NCI-H748 (cell line): ENCODE measurements at regions not wholly inside any gene's neighbourhood (a gene's known extent, or its start where the extent isn't known, plus 50 kb on each side); places are given as distances from the start of the nearest gene placed in this dataset.
"Not testable (repeated sequence)": the region's sequence is repeated elsewhere in the genome, so short reads cannot be mapped to it uniquely, and the experiment has no call there.

Source experiments
- DNase-seq: peaks from one replicate; lab custom pipeline; 2025; ENCODE audit not compliant: unreplicated experiment; lab: John Stamatoyannopoulos, UW

DNA sequence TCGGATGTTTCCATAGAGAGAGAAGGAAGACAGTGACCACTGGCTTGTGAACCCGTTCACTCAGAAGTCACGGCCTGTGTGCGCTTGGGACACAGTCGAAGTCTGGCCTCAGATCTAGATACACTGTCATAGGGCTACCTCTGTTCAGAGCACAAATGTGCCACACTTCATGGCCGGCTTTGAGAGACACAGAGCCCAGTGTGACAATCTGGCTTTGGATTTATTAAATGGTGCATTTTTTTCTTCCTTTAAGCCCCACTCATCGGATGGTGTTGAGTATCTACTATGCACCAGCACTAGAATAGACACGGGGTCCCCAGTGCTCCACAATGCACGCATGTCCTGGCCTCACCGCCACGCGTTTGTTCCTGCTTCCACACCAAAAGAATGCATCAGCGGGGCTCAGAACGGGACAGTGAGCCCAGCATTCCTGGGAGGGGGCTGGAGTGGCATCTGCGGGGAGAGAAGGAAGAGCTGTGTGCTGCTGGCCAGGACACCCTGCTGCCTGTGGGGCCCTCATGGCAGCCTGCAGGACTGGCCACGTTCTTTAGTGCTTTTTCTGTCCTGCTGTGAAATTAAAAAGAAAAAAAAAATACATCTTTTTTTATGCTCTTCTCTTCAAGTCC lies 738.9 kb upstream of the SALL3 start:
- no peak for DNase-seq

DNA sequence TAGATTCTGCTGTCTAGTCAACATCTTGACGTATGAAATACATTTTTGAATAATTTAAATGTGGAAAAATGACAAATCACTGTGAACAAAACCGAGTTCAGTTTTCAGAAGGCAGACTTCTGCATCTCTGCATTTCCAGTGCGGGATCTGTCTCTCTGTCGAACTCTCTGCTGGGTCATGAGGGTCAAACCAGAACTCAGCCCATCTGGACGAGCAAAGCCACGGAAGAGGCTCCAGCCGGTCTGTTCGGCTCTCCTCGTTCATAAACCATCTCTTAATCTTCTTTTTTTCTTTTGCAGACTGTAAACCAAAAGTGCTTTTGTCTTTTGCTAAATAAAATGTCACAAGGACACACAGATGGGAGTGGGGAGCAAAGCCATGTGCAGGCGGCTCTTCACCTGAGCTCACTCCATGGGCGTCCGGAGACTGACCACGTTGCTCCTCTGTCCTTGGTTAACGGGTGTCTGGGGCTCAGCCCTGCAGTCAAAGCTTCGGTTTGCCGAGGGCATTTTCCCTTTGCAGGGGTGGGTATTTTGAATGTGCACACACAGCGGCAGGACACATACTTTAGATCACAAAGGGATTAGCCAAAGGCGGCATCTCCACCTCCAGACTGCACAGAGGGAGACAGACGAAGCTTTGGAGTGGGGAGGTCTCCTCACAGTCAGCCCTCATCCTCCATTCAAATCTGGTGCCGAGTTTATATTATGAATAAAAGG lies 737.9 kb upstream of the SALL3 start:
- DNase-seq = peak; percentile 62

DNA sequence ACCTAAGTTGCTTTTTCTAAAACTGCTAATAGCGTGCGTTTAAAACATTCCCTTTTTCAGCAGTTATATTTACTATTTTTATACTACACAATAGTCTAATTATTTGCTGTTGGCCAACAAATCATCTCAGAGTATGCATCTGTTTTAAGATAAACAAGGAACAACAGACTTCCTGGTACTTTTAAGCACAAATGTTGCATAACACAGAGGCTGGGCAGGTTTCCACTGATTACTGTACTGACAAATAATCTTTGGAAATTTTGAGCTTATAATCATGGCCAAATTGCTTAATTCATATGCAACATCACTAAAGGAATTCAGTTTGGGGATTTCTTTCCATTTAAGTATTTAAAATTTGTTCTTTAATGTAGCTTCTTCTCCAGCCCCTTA lies 737.4 kb upstream of the SALL3 start:
- DNase-seq = peak; percentile 37

DNA sequence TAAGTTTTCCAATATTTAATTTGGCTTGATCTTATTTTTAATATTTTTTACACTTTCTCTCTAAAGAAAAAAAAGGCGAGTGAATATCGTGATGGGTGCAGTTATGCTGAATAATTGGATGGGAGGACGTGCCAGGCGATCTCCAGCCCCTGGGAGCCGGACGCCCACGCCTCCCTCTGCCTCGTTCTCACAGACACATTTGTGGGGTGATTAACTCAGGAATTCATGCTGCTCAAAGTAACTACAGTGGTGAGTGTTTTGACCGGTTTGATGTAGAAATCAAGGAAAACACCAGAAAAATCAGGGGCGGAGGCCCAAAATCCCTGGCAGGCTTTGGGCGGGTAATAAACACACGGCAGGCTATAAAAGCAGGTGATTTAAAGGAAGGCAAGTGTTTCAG lies 736.8 kb upstream of the SALL3 start:
- DNase-seq = no peak

DNA sequence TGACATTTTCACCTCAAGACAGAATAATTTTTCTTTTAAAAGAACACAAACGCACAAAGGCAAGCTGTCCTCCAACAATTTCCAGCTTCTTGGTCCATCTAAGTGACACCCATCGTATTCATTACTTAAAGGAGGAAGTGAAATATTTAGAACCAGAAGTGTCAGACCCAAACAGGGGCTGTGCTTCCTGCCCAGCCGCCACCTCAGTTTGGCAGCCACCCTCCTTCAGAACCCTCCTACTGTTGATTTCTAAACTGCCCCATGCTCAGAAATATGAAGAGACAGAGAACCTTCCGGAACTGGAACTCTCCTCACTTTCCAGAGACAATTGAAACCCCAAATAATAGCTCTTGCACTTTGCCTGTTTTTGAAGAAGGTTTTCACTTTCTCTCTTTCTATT lies 734.8 kb upstream of the SALL3 start:
- DNase-seq = no peak

DNA sequence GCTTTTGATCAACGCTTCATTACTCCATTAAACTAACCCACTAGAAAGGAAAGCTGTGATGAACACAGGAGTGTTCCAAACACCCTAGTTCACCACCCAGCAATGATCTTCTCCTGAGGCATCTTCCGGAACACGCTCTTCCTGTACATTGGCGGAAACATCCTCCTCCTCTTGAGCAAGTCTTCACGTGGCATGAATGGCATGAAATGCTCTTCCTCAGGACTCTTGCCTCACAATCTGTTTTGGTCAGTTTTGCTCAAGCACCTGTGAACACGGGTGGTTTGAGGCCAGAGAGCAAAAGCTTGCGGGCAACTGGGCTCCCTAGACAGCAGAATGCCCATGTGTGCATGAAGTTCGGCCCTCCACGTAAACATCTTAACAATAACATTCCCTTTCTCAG lies 734.2 kb upstream of the SALL3 start:
- DNase-seq = no peak

DNA sequence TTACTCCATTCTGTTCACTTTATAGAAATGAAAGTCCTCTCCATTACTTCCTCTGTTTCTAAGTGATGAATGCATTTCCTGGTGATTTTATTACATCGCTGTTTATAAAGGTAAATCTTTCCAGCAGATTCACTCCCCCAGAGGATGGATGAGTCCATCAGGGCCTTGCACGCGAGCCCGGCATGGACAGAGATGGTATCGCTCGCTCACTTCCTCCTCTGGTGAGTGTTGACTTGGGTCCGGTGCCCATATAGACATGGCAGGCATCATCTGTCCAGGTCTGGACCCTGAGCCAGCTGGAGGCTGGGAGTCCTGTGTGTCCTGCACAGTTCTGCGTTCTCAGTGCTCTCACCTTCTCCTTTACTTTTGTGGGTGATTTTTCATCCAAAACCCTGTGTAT lies 733.6 kb upstream of the SALL3 start:
- no peak for DNase-seq

DNA sequence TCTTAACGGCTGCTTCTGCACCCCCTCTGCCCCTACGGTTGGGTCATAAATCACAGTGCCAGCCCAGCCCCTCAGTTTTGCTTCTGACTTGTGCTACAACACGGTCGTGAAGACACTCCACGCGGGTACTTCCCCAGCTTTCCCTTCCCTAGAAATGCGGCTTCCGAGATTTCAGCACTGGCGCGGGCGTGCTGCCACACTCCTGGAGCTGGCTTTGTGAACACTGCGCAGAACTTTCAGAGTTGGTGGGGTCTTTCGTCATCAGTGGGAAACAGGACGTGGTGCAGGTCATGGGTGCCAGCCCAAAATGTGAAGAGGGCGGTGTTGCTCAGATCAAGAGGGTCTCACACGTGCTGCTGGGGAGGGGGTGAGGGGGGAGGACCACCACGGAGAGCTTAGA lies 733.0 kb upstream of the SALL3 start:
- DNase-seq = no peak

DNA sequence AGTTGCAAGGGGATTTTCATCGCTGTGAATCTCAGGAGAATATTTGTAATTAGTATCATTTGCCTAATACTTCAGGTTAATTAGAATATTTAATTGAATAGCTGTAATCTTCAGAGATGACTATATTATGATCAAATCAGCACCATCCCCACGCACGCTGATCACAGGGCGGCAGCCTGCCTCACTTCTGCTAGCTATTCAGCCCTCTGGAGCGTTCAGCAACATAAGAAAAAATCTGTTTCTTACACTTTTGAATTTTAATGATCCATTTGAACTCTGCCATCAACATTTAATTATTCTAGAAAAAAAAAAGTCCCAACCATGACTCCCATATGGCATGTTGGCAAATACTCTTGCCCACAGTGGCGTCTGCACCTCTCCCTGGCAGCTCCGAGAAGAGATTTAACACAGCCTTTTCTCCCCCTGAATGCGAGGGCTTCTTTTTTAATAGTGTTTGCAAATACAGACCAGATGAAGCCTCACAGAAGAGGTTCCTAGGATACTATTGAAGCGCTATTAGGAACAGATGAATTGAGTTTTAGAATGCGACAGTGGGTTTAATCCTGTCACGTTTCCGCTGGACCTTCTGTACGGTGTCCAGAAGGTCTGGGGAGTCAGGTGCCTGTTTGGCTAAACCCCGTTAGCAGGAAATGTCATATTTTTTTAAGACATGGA lies 731.9 kb upstream of the SALL3 start:
- DNase-seq = no peak

DNA sequence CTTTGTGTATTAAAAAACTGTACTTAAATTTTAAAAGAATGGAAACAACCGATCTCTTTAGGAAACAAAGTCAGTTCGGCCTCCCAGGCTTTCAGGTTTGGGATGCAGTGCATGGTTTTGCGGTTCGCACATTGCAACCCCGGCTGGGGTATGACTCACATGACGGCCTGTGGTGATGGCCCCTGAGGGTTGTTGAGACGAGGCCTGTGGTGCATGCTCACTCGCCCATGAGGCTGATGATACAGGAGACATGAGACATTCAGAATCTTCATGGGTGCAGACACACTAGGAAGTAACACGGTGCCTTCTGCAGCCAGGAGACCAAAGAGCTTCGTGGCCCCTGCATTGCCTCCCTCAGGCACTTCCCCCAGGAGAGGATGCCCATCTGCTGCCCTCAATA lies 724.6 kb upstream of the SALL3 start:
- DNase-seq = no peak

DNA sequence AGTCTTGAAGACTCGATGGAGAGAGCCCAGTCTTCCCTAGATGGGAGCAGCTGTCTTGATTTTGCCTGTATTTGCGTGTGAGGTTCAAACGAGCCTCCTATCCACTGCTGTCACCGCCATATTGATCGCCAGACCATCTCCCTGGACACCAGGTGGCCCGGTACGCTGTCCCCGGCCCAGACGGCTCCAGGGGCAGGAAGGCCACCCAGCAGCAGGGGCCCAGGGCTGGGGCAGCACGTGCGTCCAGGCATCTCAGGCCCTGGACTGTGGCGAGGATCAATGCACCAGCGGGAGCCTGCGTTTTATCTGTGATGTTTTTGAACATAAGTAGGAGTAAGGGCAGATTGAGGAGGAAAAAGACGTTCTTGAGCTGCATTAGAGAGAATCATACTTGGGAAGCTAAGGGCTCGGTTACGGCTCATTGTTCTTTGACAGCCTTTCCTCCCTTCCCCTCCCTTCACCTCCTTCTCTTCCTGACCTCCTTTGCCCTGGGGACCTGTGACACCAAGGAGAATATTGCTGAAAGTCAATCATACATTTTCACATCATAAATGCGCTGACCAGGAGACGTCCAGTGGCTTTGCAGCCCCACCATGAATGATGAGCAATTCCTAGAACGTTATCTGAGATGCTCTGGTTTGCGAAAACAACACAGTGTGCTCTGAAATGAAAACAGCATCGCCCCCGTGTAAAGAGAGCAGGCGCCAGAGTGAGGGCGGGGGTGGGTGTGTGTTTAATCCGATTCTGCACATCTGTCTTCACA lies 711.2 kb upstream of the SALL3 start:
- no peak for DNase-seq

DNA sequence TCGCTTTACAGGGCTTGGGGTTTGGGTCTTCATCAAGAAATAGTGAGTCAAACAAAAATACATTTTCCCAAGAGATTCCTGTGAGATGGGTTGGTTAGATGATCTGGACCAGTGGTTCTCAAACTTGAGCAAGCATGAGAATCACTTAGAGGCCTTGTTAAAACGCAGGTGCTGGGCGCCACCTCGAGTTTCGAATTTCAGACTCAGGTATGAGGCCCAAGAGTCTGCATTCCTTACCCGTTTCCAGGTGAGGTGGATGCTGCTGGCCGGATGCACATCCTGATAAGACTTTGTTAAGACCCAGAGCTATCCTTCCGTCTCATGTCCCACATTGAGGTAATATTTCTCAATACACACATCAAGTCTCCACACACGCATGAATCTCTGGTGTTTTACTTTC lies 707.8 kb upstream of the SALL3 start:
- peak; percentile 9 for DNase-seq

DNA sequence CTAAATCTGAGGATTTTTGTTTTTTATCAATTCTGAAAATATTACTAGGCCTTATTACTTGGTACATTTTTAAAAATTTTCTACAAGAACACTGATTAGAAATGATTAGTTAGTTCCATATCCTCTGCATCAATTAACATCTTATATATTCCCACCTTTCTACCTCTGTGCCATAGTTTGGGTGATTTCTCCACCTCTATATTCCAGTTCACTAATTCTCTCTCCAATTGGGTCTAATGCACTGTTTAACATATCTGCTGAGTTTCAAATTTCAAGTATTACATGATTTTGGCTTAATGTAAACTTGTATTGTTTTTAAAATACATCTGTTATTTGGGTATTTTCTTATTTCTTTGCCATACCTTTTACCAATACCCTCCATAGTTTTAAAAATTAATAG lies 705.7 kb upstream of the SALL3 start:
- DNase-seq = no peak

DNA sequence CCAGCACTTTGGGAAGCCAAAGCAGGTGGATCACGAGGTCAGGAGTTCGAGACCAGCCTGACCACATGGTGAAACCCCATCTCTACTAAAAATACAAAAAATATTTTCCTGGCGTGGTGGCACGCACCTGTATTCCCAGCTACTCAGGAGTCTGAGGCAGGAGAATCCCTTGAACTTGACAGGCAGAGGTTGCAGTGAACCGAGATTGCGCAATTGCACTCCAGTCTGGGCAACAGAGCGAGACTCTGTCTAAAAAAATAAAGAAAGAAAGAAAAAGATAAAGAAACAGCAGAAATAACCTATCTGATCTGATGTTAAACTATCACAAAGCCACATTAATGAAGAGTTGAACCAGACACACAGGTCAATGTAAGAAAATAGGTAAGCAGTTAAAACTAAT lies 696.2 kb upstream of the SALL3 start:
- not testable (repeated sequence) for DNase-seq

DNA sequence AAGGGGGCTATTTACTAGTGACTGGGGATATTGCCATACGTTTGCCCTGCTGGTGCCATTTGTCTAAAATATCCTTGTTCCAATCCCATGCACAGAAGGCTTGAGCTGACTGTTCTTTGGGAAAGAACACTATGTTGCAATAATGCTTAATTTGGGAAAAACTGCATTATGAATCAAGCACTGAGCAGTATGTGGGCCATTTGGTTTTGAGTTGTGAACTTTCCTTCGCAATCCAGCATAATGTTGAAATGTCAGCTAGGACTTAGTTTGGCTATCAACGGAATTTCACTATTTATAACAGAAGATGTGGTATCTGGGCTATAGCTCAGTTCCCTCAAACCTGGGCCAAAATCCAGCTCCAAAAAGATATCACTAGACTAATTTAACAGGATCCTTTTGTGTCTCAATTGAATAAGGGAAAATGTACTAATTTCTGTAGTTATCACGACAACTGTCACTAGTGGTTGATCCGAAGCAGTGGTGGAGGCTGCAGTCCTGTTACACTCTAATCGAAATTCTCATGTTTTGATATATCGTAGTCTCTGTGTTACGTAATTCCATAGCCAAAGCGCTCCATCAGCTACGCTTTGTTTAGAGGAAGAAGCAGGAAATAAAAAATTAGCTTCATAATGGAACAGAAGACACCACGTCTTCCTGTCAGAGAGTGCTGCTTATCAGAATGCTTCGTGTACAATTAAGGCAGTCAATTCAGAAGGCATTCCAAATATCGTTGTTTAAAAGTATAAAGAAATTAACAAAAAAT lies 686.8 kb upstream of the SALL3 start:
- DNase-seq = peak; percentile 68

DNA sequence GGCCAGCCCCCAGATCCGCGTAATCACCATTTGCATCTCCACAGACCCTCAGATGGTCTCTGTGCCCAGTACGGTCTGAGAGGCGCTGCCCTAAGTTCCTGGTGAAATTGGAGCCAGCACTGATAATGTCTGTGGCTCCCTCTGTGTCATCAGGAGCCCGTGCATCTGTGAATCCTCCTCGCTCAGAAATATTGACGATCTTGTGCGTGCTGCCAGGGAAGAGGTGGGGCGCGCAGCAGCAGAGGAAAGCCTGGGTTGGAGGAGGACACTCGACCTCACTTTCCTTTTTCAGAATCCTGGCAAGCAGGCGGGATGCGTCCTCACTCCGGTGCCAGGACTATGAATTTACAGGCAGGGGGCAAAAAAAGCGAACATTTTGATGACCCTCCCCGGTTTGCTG lies 686.1 kb upstream of the SALL3 start:
- DNase-seq = peak; percentile 94

DNA sequence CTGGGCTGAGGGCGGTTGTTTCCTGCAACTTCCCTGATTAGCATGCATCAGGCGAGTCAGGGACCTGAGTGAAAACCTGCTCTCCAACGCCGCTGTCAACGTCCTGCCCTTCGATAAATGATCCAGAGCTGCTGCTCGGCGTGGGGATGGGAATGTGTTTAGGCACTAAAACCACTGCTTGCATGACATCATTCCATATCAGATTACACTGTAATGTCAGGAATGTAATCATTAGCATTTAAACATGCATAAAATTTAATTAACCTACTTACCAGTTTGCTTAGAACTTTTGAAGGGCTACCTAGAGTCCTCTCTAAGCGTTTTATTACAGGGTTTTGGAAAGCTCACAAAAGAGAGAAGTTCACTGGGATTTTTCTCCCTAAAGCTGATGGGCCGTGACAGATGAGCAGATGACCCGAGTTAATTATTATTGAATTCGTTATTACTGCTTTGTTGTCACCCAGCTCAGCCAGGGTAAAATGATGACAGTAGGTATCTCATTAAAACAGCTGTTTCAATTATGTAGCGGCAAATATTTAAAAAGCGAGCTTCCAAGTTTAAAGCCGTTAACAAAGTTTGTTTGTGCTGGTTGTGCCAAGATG lies 685.6 kb upstream of the SALL3 start:
- peak; percentile 93 for DNase-seq

DNA sequence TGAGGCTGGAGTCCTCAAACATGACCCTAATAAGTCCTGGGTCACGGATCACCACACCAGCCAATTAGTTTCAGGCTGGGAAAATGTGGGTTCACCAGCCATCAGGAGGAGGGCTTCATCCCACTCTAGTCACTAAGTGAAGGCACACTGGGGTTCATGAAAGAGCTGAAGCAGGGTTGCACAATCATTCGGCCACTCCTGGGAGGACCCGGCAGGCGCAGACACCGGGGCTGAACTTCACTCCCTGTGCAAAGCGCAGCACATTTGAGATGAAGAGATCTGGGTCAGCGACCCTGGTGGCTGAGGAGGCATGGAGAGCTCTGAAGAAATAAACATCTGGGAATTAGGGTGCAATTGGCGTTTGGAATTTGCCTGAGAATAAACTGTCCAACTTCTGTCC lies 684.4 kb upstream of the SALL3 start:
- DNase-seq = no peak

DNA sequence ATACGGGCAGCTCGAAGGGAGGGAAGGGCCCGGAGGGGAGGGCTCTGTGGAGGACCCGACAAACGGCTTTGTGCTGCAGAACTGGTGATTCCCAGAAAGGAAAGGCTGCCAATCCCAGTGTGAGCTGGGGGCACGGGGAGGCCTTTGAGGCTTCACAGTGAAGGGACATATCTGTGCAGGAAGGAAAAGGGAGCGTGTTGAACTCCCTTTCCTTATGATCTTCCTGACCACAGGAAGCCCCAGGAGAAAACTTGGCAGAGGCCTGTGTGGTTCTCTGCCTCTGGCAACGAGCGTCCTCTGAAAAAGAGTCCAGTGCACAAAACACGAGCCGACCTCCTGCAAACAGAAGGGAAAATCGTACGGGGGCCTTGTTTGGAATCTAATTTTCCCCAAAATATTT lies 683.5 kb upstream of the SALL3 start:
- DNase-seq = no peak

DNA sequence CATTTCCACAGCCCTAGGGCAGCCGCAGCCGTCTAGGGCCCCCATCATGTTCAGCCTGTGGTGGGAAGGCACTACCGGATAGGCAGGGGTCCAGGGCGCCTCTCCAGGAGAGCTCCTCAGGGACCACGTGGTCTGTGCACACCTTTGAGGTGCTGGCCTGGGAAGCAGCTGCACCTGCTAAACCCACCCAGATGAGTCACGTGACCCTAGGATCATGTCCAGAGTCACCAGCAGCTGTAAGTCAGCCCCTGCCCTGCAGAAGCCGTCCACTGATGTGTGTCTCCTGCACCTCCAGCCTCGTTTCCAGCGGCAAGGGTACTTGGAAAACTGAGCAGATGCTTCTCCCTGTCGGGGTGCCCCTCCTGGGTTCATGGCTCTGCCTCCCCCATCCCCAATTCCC lies 682.6 kb upstream of the SALL3 start:
- DNase-seq = no peak
